Kidney glomerular epithelial cell (primary cell): ENCODE measurements at regions not wholly inside any gene's neighbourhood (a gene's known extent, or its start where the extent isn't known, plus 50 kb on each side); places are given as distances from the start of the nearest gene placed in this dataset.
"Not testable (repeated sequence)": the region's sequence is repeated elsewhere in the genome, so short reads cannot be mapped to it uniquely, and the experiment has no call there.

Source experiments
- DNase-seq: peaks from one replicate; lab custom pipeline; 2025; lab: John Stamatoyannopoulos, UW

DNA sequence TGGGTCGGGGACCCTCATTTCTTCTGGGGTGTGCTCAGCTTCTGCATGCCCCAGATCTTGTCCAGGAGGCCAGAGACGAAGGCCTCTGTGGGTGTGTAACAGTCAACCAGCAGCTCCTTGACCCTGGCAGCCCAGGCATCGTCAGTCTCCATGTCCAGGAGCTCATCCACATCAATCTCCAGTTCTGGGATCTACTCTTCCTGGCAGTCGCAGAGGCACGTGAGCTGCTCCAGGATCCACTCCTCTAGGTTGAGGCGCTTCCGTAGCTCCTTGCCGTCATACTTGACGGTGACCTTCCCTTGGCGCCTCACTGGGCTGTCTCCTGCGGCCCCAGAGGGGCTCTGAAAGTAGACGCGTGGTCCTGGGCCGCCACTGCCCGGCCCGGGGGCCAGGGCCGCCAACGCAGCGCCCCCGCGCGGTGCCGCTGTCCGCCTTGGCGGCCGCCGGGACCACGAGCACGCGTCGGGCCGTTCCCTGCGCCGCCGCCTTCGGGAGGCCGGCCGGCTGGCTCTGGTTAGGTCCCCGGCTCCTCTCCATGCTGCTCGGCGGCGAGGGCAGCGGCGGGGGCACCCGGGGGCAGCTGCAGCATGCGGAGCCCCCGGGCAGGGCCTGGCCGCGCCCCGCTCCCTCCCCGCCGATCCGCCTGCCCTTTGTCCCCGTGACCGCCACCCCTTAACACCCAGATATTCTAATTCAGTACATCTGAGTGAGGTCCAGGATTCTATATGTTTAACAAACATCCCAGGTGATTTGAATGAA lies 170.5 kb downstream of the SEPTIN7 start:
- no peak for DNase-seq

- DNase-seq: peak; percentile 83
These were observed 175.1 kb downstream of the SEPTIN7 start for GRCh38 chr7:35975851-35976454.

DNA sequence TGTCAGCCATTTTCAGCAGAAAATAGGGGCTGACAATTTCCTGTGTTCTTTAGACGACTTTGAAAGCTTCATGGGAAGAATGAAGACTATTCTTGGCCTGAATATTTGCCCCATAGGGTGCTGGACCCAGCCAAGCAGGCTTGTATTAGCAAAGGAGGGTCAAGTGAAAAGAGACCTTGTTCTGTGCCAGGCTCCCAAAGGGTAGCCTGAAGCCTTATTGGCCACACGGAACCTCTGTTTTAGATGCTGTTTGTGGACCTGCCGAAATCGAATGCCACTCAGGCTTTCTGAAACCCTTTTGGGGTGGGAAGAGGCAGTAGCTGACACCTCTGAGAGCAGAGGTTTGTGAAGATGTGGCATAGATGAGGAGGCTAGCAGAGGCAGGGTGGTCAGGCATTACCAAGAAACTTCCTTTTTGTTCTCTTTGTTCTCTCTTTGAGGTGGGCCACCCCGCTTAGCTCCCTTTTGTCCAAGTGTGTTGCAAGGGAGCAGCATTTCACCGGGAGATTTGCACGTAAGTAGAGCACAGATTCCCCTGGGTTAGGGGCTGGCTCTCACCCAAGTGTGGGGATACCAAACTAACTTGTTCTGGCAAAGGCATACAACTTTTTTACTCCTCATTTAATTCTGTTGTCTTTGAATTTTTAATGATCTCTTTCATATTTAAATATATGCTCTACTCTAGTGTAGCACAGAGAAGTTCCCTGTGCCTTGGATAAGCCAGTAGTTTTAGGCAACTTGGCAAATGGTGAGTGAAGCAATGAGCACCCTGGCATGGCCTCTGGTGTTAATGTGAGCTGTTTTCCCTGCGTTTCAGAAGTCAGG lies 174.0 kb upstream of the EEPD1 start:
- not testable (repeated sequence) for DNase-seq

- no peak for DNase-seq
These were observed 170.5 kb upstream of the EEPD1 start for GRCh38 chr7:35982600-35982999.

GRCh38 chr7:35983626-35984025 lies 169.4 kb upstream of the EEPD1 start:
- DNase-seq: no peak

- DNase-seq: peak; percentile 71
These were observed 167.8 kb upstream of the EEPD1 start for GRCh38 chr7:35985126-35985754.

DNA sequence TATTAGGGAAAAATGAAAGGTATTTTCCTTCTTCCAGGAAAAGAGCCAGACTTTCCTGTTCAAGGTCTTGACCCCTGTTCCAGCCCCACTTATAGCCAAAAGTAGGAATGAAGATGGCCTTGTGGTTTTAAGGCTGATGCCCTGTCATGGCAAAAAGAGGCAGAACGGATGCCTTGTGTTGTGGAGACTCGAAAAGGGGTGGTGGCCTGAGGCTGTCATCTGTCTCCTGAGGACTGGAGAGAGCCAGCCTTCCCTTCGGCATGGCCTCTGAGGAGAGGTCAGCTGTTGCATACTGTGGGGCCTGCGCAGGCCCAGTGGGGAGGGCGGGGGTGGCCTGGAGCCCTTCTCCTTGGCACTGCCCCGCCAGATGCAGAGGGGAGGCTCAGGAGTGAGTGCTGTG lies 166.0 kb upstream of the EEPD1 start:
- DNase-seq: no peak

DNA sequence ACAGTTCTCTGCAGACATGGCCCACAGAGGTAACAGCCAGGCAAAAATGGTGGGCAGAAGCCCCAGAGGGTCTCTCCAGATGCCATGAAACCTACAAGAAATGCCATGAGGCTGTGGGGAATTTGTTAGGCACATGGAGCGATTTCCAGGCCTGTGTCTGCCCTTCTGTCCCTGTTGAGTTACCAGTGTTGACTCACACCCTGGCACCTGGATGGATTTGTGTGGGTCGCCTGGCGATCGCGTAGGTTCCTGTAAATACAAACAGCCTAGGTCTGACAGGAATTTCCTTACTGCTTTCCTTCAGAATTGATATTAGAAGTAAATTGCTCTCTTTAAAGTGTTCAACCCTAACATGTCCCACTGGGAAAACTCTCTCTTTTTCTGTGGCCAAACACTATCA lies 164.9 kb upstream of the EEPD1 start:
- DNase-seq: no peak

- DNase-seq: no peak
These were observed 164.2 kb upstream of the EEPD1 start for GRCh38 chr7:35988818-35989217.

- no peak for DNase-seq
These were observed 161.4 kb upstream of the EEPD1 start for GRCh38 chr7:35991511-35992232.

GRCh38 chr7:35992436-35992835 lies 160.6 kb upstream of the EEPD1 start:
- DNase-seq: no peak

- no peak for DNase-seq
These were observed 159.9 kb upstream of the EEPD1 start for GRCh38 chr7:35993113-35993512.

GRCh38 chr7:35993676-35994606 lies 159.1 kb upstream of the EEPD1 start:
- DNase-seq: no peak

DNA sequence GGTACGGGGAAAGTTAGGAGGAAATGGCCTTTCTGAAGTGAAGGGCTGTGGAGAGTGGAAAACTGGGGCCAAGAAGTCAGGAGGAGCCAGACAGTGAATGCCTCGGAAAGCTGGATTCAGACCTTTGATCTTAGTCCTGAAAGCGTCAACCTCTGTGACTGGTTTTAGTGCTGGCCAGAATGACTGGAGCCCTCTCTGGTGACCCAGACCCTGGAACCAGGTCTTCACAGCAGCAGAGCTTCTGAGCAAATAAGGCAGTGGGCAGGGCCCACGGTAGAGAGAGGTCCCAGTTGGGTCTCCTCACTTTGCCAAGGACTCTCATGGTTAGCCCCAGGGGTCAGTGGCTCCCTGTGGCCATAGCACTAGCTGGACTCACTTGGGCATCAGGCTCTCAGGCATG lies 157.7 kb upstream of the EEPD1 start:
- DNase-seq: no peak

DNA sequence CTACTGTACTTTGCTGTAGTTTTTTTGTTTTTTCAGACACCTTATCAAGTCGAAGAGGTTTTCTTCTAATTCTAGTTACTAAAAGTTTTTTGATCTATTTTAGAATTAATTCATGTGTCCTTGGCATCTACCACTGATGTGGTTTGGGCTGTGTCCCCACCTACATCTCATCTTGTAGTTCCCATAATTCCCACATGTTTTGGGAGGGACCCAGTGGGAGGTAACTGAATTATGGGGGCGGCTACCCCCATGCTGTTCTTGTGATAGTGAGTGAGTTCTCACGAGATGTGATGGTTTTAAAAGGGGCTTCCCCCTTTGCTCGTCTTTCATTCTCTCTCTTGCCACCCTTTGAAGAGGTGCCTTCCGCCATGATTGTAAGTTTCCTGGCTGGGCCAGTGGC lies 154.6 kb upstream of the EEPD1 start:
- DNase-seq: no peak

- DNase-seq: no peak
These were observed 151.5 kb upstream of the EEPD1 start for GRCh38 chr7:36001546-36001945.

- no peak for DNase-seq
These were observed 150.2 kb upstream of the EEPD1 start for GRCh38 chr7:36002900-36003299.

- no peak for DNase-seq
These were observed 149.7 kb upstream of the EEPD1 start for GRCh38 chr7:36003343-36003742.

DNA sequence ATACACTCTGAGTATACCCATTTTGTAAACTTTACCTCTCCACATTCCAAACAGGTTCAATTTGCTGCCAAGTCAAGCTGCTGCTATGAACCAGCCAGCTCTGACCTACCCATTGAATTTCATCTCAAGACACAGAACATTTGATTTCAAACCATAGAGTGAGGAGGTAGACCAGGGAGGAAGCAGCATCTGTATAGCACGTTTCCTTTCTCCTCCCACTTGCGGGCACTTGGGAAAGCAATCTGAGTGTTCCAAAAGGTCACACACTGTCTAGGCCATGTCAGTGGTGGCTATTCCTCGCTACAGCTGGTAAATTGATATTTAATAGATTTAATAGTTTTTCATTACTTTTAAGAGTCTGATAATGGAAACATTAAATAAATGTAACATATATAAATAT lies 147.8 kb upstream of the EEPD1 start:
- DNase-seq: no peak

DNA sequence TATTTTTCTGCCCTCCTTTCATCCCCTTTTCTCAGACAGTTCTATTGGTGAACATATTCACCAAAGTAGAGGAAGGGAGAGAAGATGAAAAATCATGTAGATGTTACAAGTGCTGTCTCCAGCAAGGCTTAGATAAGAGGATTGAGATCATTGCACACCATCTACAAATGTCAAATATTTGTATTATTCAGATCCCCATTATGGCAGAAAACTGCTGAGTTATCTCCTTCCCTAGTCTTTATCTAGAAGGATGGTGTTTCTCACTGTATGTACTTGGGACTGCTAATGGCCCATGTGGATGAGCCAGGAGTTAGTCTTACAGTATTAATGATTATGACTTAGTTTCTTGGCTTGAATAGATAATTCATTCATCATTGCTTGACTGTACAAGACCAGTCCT lies 147.2 kb upstream of the EEPD1 start:
- no peak for DNase-seq
